Astrocyte (in vitro differentiated cells and primary cell): ENCODE measurements at regions not wholly inside any gene's neighbourhood (a gene's known extent, or its start where the extent isn't known, plus 50 kb on each side); places are given as distances from the start of the nearest gene placed in this dataset.
A peak's percentile ranks its signal among the peaks of the same experiment; 100 is the strongest.

Experiments used
- DNase-seq: peaks from one replicate; pipeline ENCODE4 v3.0.0-alpha.2; 2010; ENCODE audit warnings: low read depth
- FAIRE-seq: peaks from 2 replicates; lab custom pipeline; 2011; peaks lifted over from hg19 to GRCh38; lab: Jason Lieb, UNC
- H2AFZ ChIP-seq: 2 replicates; pipeline ENCODE4 v1.6.0; 2012; ENCODE audit warnings: low read depth, low read length, inconsistent platforms
- H3K27ac ChIP-seq: 2 replicates; pipeline ENCODE4 v1.5.1; 2011; ENCODE audit warnings: low read depth, low read length, inconsistent platforms
- H3K27me3 ChIP-seq: 2 replicates; pipeline ENCODE4 v1.6.0; 2011; ENCODE audit warnings: low read length, inconsistent platforms; ENCODE audit not compliant: insufficient read depth
- H3K36me3 ChIP-seq: 2 replicates; pipeline ENCODE4 v1.5.1; 2011; ENCODE audit warnings: low read length, inconsistent platforms; ENCODE audit not compliant: insufficient read depth
- H3K4me1 ChIP-seq: 2 replicates; pipeline ENCODE4 v1.5.1; 2011; ENCODE audit warnings: low read length, inconsistent platforms; ENCODE audit not compliant: insufficient read depth
- H3K4me2 ChIP-seq: 2 replicates; pipeline ENCODE4 v1.6.0; 2012; ENCODE audit warnings: low read length, inconsistent platforms
- H3K4me3 ChIP-seq: 2 replicates; pipeline ENCODE4 v1.5.1; 2011; ENCODE audit warnings: low read depth, mild to moderate bottlenecking, low read length, inconsistent platforms; ENCODE audit not compliant: insufficient read depth
- H3K79me2 ChIP-seq: 2 replicates; pipeline ENCODE4 v1.6.0; 2012; ENCODE audit warnings: mild to moderate bottlenecking, low read length, inconsistent platforms; ENCODE audit not compliant: insufficient read depth
- H3K9ac ChIP-seq: 2 replicates; pipeline ENCODE4 v1.6.0; 2012; ENCODE audit warnings: mild to moderate bottlenecking, low read length, inconsistent platforms
- H3K9me3 ChIP-seq: 2 replicates; pipeline ENCODE4 v1.5.1; 2012; ENCODE audit warnings: low read depth, mild to moderate bottlenecking, low read length, inconsistent platforms; ENCODE audit not compliant: insufficient read depth
- H4K20me1 ChIP-seq: 2 replicates; pipeline ENCODE4 v1.6.0; 2012; ENCODE audit warnings: low read length, inconsistent platforms; ENCODE audit not compliant: insufficient read depth
- H3K27ac Mint-ChIP-seq: one replicate; pipeline ENCODE4 v1.8.0; 2021; ENCODE audit warnings: mild to moderate bottlenecking, mixed read lengths; ENCODE audit not compliant: unreplicated experiment
- H3K27me3 Mint-ChIP-seq: one replicate; pipeline ENCODE4 v1.8.0; 2021; ENCODE audit warnings: low read depth, mixed read lengths; ENCODE audit not compliant: unreplicated experiment
- H3K36me3 Mint-ChIP-seq: one replicate; pipeline ENCODE4 v1.8.0; 2021; ENCODE audit warnings: low read depth, mixed read lengths; ENCODE audit not compliant: unreplicated experiment
- H3K4me1 Mint-ChIP-seq: one replicate; pipeline ENCODE4 v1.8.0; 2021; ENCODE audit warnings: low read depth, mixed read lengths; ENCODE audit not compliant: unreplicated experiment
- H3K4me3 Mint-ChIP-seq: one replicate; pipeline ENCODE4 v1.8.0; 2021; ENCODE audit warnings: mild to moderate bottlenecking, moderate library complexity, mixed read lengths; ENCODE audit not compliant: unreplicated experiment
- H3K9me3 Mint-ChIP-seq: one replicate; pipeline ENCODE4 v1.8.0; 2021; ENCODE audit warnings: mild to moderate bottlenecking, mixed read lengths; ENCODE audit not compliant: unreplicated experiment
- CTCF ChIP-seq: IDR thresholded peaks from 2 replicates; pipeline ENCODE4 v1.5.1; 2011; ENCODE audit warnings: low read depth, mild to moderate bottlenecking, inconsistent platforms, low read length, moderate library complexity; ENCODE audit not compliant: insufficient read depth
- EZH2 ChIP-seq: IDR thresholded peaks from 2 replicates; pipeline ENCODE4 v1.6.1; 2012; ENCODE audit warnings: mild to moderate bottlenecking, low read length, inconsistent platforms; ENCODE audit not compliant: insufficient read depth

- peaks cover 4% of the 10 kb centered on the region for H3K4me1 ChIP-seq
- Mint-ChIP-seq H3K27ac (no peak overlapping the region), H3K4me1 (peaks cover 11% of the 10 kb centered on the region), H3K4me3 (no peak overlapping the region), H3K27me3 (peaks cover 15% of the 10 kb centered on the region), H3K36me3 (no peaks in the 10 kb centered on the region), H3K9me3 (no peaks in the 10 kb centered on the region)
- H3K79me2 ChIP-seq: no peaks in the 10 kb centered on the region
- no peak overlapping the region for H3K4me2 ChIP-seq
- no peak for TF ChIP-seq CTCF
- TF ChIP-seq EZH2: no peak
- no peaks in the 10 kb centered on the region for H4K20me1 ChIP-seq
- H3K4me3 ChIP-seq: no peak overlapping the region
- H3K9me3 ChIP-seq: no peaks in the 10 kb centered on the region
- H3K27me3 ChIP-seq: no peaks in the 10 kb centered on the region
- H3K36me3 ChIP-seq: no peaks in the 10 kb centered on the region
- FAIRE-seq (no peak), DNase-seq (no peak)
- H3K27ac ChIP-seq: no peak overlapping the region
- H2AFZ ChIP-seq: no peak overlapping the region
- H3K9ac ChIP-seq: no peak overlapping the region
These were observed 297.1 kb downstream of the GADD45G start for GRCh38 chr9:89901920-89902319.

GRCh38 chr9:89902450-89903140, 297.8 kb downstream of the GADD45G start:
- Mint-ChIP-seq H3K36me3 (no peaks in the 10 kb centered on the region), H3K4me3 (no peak overlapping the region), H3K27ac (no peak overlapping the region), H3K9me3 (peaks cover 2% of the 10 kb centered on the region), H3K27me3 (peaks cover 17% of the 10 kb centered on the region), H3K4me1 (peaks cover 11% of the 10 kb centered on the region)
- Histone ChIP-seq H3K27me3 (no peaks in the 10 kb centered on the region), H3K79me2 (no peaks in the 10 kb centered on the region), H3K4me1 (peaks cover 4% of the 10 kb centered on the region), H3K4me3 (no peak overlapping the region), H2AFZ (no peak overlapping the region), H3K27ac (no peak overlapping the region), H3K4me2 (peak overlapping the region; percentile 41), H4K20me1 (no peaks in the 10 kb centered on the region), H3K36me3 (no peaks in the 10 kb centered on the region), H3K9ac (no peak overlapping the region), H3K9me3 (no peaks in the 10 kb centered on the region)
- no peak for TF ChIP-seq EZH2
- no peak for TF ChIP-seq CTCF
- FAIRE-seq (no peak), DNase-seq (peak; percentile 91)

DNA sequence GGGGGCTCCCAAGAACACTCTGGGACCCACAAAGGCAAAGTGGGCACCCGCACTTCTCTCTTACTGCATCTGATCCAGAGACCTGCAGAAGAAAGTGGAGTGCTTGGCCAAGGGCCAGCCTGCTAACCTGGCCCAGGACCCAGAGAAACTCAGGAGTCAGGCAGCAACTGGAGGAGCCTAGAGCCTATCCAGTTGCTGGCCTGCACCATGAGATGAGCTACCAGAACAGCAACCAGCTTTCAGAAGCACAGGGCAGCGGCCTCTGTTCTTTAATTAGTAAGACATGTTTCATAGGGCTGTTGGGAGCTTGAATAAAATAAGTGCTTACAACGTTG, 298.3 kb downstream of the GADD45G start:
- H3K9me3 ChIP-seq: no peaks in the 10 kb centered on the region
- H2AFZ ChIP-seq: no peak overlapping the region
- no peaks in the 10 kb centered on the region for H3K27me3 ChIP-seq
- no peaks in the 10 kb centered on the region for H4K20me1 ChIP-seq
- Mint-ChIP-seq H3K4me1 (peaks cover 11% of the 10 kb centered on the region), H3K4me3 (no peak overlapping the region), H3K27me3 (peaks cover 20% of the 10 kb centered on the region), H3K27ac (no peak overlapping the region), H3K36me3 (no peaks in the 10 kb centered on the region), H3K9me3 (peaks cover 2% of the 10 kb centered on the region)
- no peak for DNase-seq
- H3K4me2 ChIP-seq: peak overlapping the region; percentile 41
- TF ChIP-seq CTCF (no peak), EZH2 (no peak)
- peaks cover 4% of the 10 kb centered on the region for H3K4me1 ChIP-seq
- no peak overlapping the region for H3K4me3 ChIP-seq
- no peaks in the 10 kb centered on the region for H3K36me3 ChIP-seq
- H3K79me2 ChIP-seq: no peaks in the 10 kb centered on the region
- no peak overlapping the region for H3K27ac ChIP-seq
- H3K9ac ChIP-seq: no peak overlapping the region
- FAIRE-seq: no peak
